ENCODE measurements at regions not wholly inside any gene's neighbourhood (a gene's known extent, or its start where the extent isn't known, plus 50 kb on each side); places are given as distances from the start of the nearest gene placed in this dataset.
A peak's percentile ranks its signal among the peaks of the same experiment; 100 is the strongest.

DNA sequence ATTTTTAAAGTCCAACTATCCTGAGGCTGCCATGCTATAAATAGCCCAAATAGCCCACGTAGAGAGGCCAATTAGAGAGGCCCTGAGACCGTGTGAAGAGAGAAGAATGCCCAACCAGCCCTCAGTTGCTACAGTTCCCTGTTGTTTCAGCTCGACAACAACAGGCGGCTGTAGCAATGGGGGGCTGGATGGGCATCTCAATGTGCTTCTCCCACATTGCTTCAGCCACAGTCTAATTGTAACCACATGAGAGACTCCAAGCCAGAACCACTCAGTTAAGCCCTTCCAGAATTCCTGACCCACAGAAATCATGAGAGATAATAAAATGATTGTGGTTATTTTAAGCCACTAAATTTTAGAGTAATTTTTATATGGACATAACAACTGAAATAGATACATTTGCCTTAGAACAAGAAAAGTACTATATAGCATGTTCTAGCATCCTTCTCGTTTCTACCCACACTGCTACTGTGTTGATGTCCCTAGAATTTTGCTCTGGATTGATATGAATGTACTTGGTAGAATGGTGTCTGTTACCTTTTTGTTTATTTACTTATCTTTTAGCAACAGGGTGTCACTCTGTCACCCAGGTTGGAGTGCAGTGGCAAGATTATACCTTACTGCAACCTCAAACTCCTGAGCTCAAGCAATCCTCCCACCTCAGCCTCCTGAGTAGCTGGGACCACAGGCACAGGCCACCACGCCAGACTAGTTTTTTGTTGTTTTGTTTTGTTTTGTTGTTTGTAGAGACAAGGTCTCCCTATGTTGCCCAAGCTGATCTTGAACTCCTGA is 436.4 kb downstream of the BCOR start:
- Histone ChIP-seq H3K27me3 (peaks cover 0 to 10% (median 0%) of the 10 kb centered on the region in 7 donors), H3K4me3 (no peak overlapping the region), H3K4me1 (no peaks in the 10 kb centered on the region), H3K36me3 (no peaks in the 10 kb centered on the region), H3K27ac (no peak overlapping the region), H3K9me3 (no peaks in the 10 kb centered on the region)
- TF ChIP-seq, protein P1, sequence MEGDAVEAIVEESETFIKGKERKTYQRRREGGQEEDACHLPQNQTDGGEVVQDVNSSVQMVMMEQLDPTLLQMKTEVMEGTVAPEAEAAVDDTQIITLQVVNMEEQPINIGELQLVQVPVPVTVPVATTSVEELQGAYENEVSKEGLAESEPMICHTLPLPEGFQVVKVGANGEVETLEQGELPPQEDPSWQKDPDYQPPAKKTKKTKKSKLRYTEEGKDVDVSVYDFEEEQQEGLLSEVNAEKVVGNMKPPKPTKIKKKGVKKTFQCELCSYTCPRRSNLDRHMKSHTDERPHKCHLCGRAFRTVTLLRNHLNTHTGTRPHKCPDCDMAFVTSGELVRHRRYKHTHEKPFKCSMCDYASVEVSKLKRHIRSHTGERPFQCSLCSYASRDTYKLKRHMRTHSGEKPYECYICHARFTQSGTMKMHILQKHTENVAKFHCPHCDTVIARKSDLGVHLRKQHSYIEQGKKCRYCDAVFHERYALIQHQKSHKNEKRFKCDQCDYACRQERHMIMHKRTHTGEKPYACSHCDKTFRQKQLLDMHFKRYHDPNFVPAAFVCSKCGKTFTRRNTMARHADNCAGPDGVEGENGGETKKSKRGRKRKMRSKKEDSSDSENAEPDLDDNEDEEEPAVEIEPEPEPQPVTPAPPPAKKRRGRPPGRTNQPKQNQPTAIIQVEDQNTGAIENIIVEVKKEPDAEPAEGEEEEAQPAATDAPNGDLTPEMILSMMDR (IDR thresholded peaks at IDR 0.05), result no peak
- 80 to 82% methylated on average over 6 of the region's 6 CpGs for WGBS, 2 donors
- ATAC-seq (no peak), DNase-seq (no peak)
- intact Hi-C loops (cut with DNase I), result no loop called here

DNA sequence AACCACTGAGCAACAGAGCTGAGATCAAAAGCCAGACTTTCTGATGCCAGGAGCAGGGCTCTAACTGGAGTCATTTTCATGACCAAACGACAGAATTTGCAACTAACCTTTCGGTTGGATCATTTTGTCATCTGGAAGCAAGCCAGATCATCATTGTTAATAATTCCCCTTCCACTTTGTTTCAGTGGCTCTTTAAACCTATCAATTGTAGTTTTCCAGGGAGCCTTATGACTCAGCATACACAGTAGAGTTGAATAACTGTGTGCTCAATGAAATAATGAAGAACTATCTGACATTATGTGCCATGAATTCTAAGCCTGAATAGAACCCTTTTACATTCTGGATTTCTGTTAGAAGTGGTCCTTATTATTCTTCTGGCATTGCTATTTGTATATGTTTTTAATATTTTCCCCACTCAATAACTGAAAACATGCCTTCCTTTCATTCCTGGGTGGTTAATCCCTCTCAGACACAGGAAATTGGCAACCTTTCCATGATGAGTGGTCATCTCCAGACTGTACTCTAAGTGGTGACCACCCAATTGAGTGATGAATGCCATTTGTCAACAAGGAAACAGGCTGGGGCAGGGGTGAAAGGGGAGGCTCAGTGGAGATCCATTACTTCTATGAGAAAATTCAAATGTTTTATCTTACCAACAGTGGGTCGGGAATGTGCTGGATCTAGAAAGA is 431.8 kb downstream of the BCOR start:
- H3K9me3 ChIP-seq, result no peaks in the 10 kb centered on the region
- WGBS, 2 donors, result 81 to 90% methylated on average over 3 of the region's 3 CpGs
- intact Hi-C loops (cut with DNase I), result no loop called here
- no peaks in the 10 kb centered on the region for H3K36me3 ChIP-seq
- no peak overlapping the region for H3K4me3 ChIP-seq
- TF ChIP-seq, protein P1 (IDR thresholded peaks at IDR 0.05), result no peak
- no peaks in the 10 kb centered on the region for H3K27me3 ChIP-seq
- H3K4me1 ChIP-seq, result no peaks in the 10 kb centered on the region
- ATAC-seq (no peak), DNase-seq (no peak)
- no peak overlapping the region for H3K27ac ChIP-seq

DNA sequence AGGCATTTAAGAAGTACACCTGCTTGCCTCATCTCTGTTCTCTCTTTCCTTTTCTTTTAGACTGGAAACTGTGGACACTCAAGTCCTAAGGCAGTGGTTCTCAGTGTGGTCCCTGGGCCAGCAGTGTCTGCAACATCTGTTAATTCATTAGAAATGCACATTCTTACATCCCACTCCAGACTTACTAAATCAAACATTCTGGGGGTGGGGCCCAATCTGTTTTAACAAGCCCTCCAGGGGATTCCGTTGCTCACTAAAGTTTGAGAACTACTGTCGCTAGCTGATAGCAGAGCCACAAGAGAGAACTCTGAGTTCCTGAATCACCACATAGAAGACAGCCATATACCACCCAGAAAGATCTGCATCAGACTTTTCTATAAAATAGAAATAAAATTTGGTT is 430.6 kb downstream of the BCOR start:
- DNase-seq (no peak), ATAC-seq (peak in 6 of 8 donors; percentile 24 to 78 (median 56))
- H3K4me1 ChIP-seq, result no peaks in the 10 kb centered on the region
- no peaks in the 10 kb centered on the region for H3K27me3 ChIP-seq
- 58 to 74% methylated on average over 2 of the region's 2 CpGs for WGBS, 2 donors
- no peak overlapping the region for H3K27ac ChIP-seq
- TF ChIP-seq, protein P1 (IDR thresholded peaks at IDR 0.05), result no peak
- intact Hi-C loops (cut with DNase I), result no loop called here
- H3K36me3 ChIP-seq, result no peaks in the 10 kb centered on the region
- H3K4me3 ChIP-seq, result no peak overlapping the region
- H3K9me3 ChIP-seq, result no peaks in the 10 kb centered on the region

DNA sequence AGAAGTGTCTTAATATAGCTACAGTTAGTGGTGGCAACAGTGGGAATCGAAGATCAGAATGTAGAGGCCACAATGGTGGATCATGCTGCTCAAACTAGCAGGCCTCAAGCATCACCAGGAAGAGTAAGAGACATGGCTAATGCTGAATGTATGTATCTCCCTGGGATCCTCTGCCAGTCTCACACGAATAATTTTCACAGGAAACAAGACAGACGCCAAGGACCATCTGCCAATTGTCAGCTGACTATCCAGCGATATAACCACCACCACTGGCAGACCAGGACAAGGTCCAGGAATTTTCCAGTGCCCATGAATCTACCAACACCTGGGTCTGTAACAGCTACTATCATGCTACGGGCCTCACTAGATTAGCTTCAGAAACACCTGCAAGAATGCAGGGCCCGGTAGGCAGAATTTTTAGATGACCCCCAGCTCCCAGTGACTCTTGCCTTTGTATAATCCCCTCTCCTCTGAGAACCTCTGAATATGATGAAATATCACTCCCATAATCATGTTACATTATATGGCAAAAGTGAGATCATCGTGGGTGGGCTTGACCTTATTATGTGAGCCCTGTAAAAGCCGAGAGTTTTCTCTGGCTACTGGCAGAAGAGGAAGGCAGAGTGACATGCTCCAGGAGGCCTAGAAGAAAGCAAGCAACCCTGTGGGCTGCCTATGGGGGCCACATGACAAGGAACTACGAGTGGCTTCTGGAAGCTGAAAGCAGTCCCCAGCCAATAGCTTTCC is 429.8 kb downstream of the BCOR start:
- no peak for DNase-seq
- Histone ChIP-seq H3K9me3 (no peaks in the 10 kb centered on the region), H3K27me3 (no peaks in the 10 kb centered on the region), H3K27ac (peak overlapping the region in 1 of 10 donors; percentile 25), H3K4me1 (no peaks in the 10 kb centered on the region), H3K4me3 (no peak overlapping the region), H3K36me3 (no peaks in the 10 kb centered on the region)
- TF ChIP-seq, protein P1 (IDR thresholded peaks at IDR 0.05), result no peak
- 59 to 68% methylated on average over 9 of the region's 9 CpGs for WGBS, 2 donors
- no peak for ATAC-seq
- intact Hi-C loops (cut with DNase I), result no loop called here

Measured in heart right ventricle (tissue), 16 donors.